HCT116 (cell line): ENCODE measurements at regions not wholly inside any gene's neighbourhood (a gene's known extent, or its start where the extent isn't known, plus 50 kb on each side); places are given as distances from the start of the nearest gene placed in this dataset.

ENCODE experiments used
- ATAC-seq: fragments of 200-7000 bp; cut with Tn5 transposase; 2 replicates; pipeline ENCODE4 v1.9.1; 2020; ENCODE audit warnings: mild to moderate bottlenecking, moderate library complexity
- BruUV-seq: library from RNA; stranded (reverse); fragments of 400-500 nt; replicated peaks from 2 replicates; lab custom pipeline; 2021; lab: Mats Ljungman, UMichigan
- CTCF ChIA-PET: fragments of 300-600 bp; sonication (Branson Sonifier 250); formaldehyde crosslinking; loops from one replicate; lab custom pipeline; 2021; ENCODE audit warnings: antibody characterized with exemption; lab: Charles Lee
- POLR2A ChIA-PET: fragments of 300-600, 350-600 bp; sonication (Branson Sonifier 250); formaldehyde crosslinking; loops from one replicate; lab custom pipeline; 2021; ENCODE audit warnings: antibody characterized with exemption; lab: Charles Lee
- RAD21 ChIA-PET, 2 experiments: fragments of 300-600 bp; sonication (Branson Sonifier 250); formaldehyde crosslinking; loops; one replicate each; lab custom pipeline; 2023; ENCODE audit warnings: low total read pairs in 2 of 2; ENCODE audit not compliant: uncharacterized antibody in 2 of 2, unreplicated experiment in 2 of 2, low non-redundant PET in 1 of 2; lab: Charles Lee
- DNase-seq: peaks from one replicate; pipeline ENCODE4 v3.0.0-alpha.2; 2010; ENCODE audit warnings: low read depth, low spot score
- H2AFZ ChIP-seq: fragments of 200-600 bp; shearing (Covaris generic), sonication (generic); 2 replicates; pipeline ENCODE4 v1.6.1; 2017; ENCODE audit warnings: low read depth, mixed run types, mixed read lengths, antibody characterized with exemption, low read length; ENCODE audit not compliant: poor library complexity, severe bottlenecking
- H3K27ac ChIP-seq: 2 replicates; pipeline ENCODE4 v1.5.1; 2012; ENCODE audit warnings: low read depth, low read length
- H3K27me3 ChIP-seq: fragments of 200-600 bp; sonication (generic); 2 replicates; pipeline ENCODE4 v1.6.1; 2016; ENCODE audit warnings: mixed run types, low read length, mixed read lengths; ENCODE audit not compliant: insufficient read depth
- H3K36me3 ChIP-seq, 2 experiments: fragments of 200-500 bp in 1 of 2; fragments of 200-600 bp in 1 of 2; sonication (Bioruptor generic) in 1 of 2; sonication (generic) in 1 of 2; 2 replicates each; pipeline versions ENCODE4 v1.5.1 to v1.6.1; 2014 to 2016; ENCODE audit warnings: low read length in 2 of 2, inconsistent platforms in 1 of 2, mixed read lengths in 1 of 2, mixed run types in 1 of 2; ENCODE audit not compliant: insufficient read depth in 2 of 2, control insufficient read depth in 1 of 2
- H3K4me1 ChIP-seq, 2 experiments: fragments of 200-600 bp in 1 of 2; sonication (generic) in 1 of 2; 2 replicates each; pipeline versions ENCODE4 v1.5.1 to v1.6.1; 2012 to 2017; ENCODE audit warnings: low read length in 2 of 2, inconsistent platforms in 1 of 2, mild to moderate bottlenecking in 1 of 2, mixed read lengths in 1 of 2, mixed run types in 1 of 2, moderate library complexity in 1 of 2; ENCODE audit not compliant: insufficient read depth in 2 of 2, control insufficient read depth in 1 of 2
- H3K4me2 ChIP-seq: fragments of 200-600 bp; sonication (generic); 2 replicates; pipeline ENCODE4 v1.6.1; 2017; ENCODE audit warnings: mixed run types, low read length, mixed read lengths
- H3K4me3 ChIP-seq, 2 experiments: fragments of 200-600 bp in 1 of 2; sonication (generic) in 1 of 2; replicated peaks in 1 of 2; 2 replicates each; pipeline ENCODE4 v1.5.1; 2011 to 2016; ENCODE audit warnings: low read length in 2 of 2, control low read depth in 1 of 2, low read depth in 1 of 2, mild to moderate bottlenecking in 1 of 2, mixed read lengths in 1 of 2, mixed run types in 1 of 2
- H3K79me2 ChIP-seq: fragments of 200-600 bp; sonication (generic); 2 replicates; pipeline ENCODE4 v1.6.1; 2017; ENCODE audit warnings: mild to moderate bottlenecking, mixed run types, low read length, moderate library complexity, mixed read lengths; ENCODE audit not compliant: insufficient read depth
- H3K9ac ChIP-seq: fragments of 200-600 bp; sonication (generic); 2 replicates; pipeline ENCODE4 v1.6.1; 2016; ENCODE audit warnings: low read length, mixed read lengths
- H3K9me2 ChIP-seq: fragments of 200-600 bp; sonication (generic), shearing (Covaris generic); 2 replicates; pipeline ENCODE4 v1.6.1; 2017; ENCODE audit warnings: mixed run types, mild to moderate bottlenecking, moderate library complexity; ENCODE audit not compliant: insufficient read depth
- H3K9me3 ChIP-seq, 2 experiments: fragments of 200-500 bp in 1 of 2; fragments of 200-600 bp in 1 of 2; sonication (Bioruptor generic) in 1 of 2; sonication (generic) in 1 of 2; 2 replicates each; pipeline ENCODE4 v1.6.1; 2014 to 2017; ENCODE audit warnings: low read length in 2 of 2, mixed read lengths in 2 of 2, inconsistent platforms in 1 of 2, low read depth in 1 of 2, mild to moderate bottlenecking in 1 of 2, mixed run types in 1 of 2, moderate library complexity in 1 of 2; ENCODE audit not compliant: control insufficient read depth in 1 of 2, insufficient read depth in 1 of 2
- H4K20me1 ChIP-seq: fragments of 200-600 bp; sonication (generic), shearing (Covaris generic); 2 replicates; pipeline ENCODE4 v1.6.1; 2017; ENCODE audit warnings: mixed run types, mild to moderate bottlenecking, moderate library complexity; ENCODE audit not compliant: insufficient read depth
- CTCF ChIP-seq, 3 experiments: fragments of 200-600 bp in 1 of 3; sonication (generic) in 1 of 3; IDR thresholded peaks in 2 of 3; conservative IDR thresholded peaks in 1 of 3; 2 replicates each; pipeline ENCODE4 v1.5.1; 2012 to 2017; ENCODE audit warnings: low read depth in 2 of 3, low read length in 2 of 3, antibody characterized with exemption in 1 of 3, borderline replicate concordance in 1 of 3, control low read depth in 1 of 3, mild to moderate bottlenecking in 1 of 3, mixed read lengths in 1 of 3, mixed run types in 1 of 3, moderate library complexity in 1 of 3; ENCODE audit not compliant: insufficient read depth in 1 of 3
- EZH2phosphoT487 ChIP-seq: fragments of 200-600 bp; IDR thresholded peaks from 2 replicates; pipeline ENCODE4 v1.6.1; 2018; ENCODE audit warnings: antibody characterized with exemption, borderline replicate concordance
- FOSL1 ChIP-seq: IDR thresholded peaks from 2 replicates; pipeline ENCODE4 v1.6.1; 2012; ENCODE audit warnings: low read depth
- POLR2AphosphoS5 ChIP-seq: IDR thresholded peaks from 2 replicates; pipeline ENCODE4 v1.6.1; 2011; ENCODE audit warnings: mild to moderate bottlenecking, low read depth, low read length, moderate library complexity
- REST ChIP-seq: IDR thresholded peaks from 2 replicates; pipeline ENCODE4 v1.6.1; 2012; ENCODE audit warnings: low read depth
- SIN3A ChIP-seq: IDR thresholded peaks from 2 replicates; pipeline ENCODE4 v1.6.1; 2012; ENCODE audit warnings: low read depth
- SP1 ChIP-seq: IDR thresholded peaks from 2 replicates; pipeline ENCODE4 v1.6.1; 2012; ENCODE audit warnings: low read depth
- intact Hi-C: fragments of 100-400 bp; cut with micrococcal nuclease; formaldehyde crosslinking; loops from 2 replicates; pipeline ENCODE4 v1.10.0; 2022

GRCh38 chr1:217184854-217185253 is 446.0 kb downstream of the GPATCH2 start:
- no peak for DNase-seq
- Histone ChIP-seq H3K9me2 (no peaks in the 10 kb centered on the region), H3K4me1 (no peaks in the 10 kb centered on the region), H3K9ac (no peak overlapping the region), H2AFZ (no peak overlapping the region), H3K36me3 (no peaks in the 10 kb centered on the region), H3K4me2 (no peak overlapping the region), H3K9me3 (no peaks in the 10 kb centered on the region), H3K79me2 (no peaks in the 10 kb centered on the region), H4K20me1 (no peaks in the 10 kb centered on the region), H3K4me3 (no peak overlapping the region), H3K27me3 (no peaks in the 10 kb centered on the region), H3K27ac (no peak overlapping the region)
- ATAC-seq: no peak
- no peak for TF ChIP-seq SP1
- no peak for TF ChIP-seq EZH2phosphoT487
- TF ChIP-seq POLR2AphosphoS5: no peak
- TF ChIP-seq CTCF (IDR thresholded peaks at IDR 0.05 in 2 of 3, conservative IDR thresholded peaks at IDR 0.05 in 1 of 3; ENCODE audit: borderline replicate concordance in 1 of 3, insufficient read depth in 1 of 3, low read depth in 2 of 3, low read length in 2 of 3): no peak
- TF ChIP-seq REST: no peak
- no peak for TF ChIP-seq FOSL1
- TF ChIP-seq SIN3A: no peak
- intact Hi-C loops: no loop called here
- no TSS peak for BruUV-seq
- ChIA-PET POLR2A (no interaction called here), RAD21 (no interaction called here), CTCF (no interaction called here)
